Stimulated activated CD4-positive, alpha-beta T cell treated with anti-CD3 and anti-CD28 coated beads, Interleukin-12 subunit alpha, Interleukin-12 subunit beta, amount 100 ng/mL, for 48 hours (primary cell): ENCODE measurements at regions not wholly inside any gene's neighbourhood (a gene's known extent, or its start where the extent isn't known, plus 50 kb on each side); places are given as distances from the start of the nearest gene placed in this dataset.
"Not testable (repeated sequence)": the region's sequence is repeated elsewhere in the genome, so short reads cannot be mapped to it uniquely, and the experiment has no call there.

ENCODE experiments used
- DNase-seq, 3 donors: peaks; one replicate each; pipeline ENCODE4 v3.0.0-alpha.2; 2020; ENCODE audit warnings: low read depth in 2 of 3, low spot score in 1 of 3

DNA sequence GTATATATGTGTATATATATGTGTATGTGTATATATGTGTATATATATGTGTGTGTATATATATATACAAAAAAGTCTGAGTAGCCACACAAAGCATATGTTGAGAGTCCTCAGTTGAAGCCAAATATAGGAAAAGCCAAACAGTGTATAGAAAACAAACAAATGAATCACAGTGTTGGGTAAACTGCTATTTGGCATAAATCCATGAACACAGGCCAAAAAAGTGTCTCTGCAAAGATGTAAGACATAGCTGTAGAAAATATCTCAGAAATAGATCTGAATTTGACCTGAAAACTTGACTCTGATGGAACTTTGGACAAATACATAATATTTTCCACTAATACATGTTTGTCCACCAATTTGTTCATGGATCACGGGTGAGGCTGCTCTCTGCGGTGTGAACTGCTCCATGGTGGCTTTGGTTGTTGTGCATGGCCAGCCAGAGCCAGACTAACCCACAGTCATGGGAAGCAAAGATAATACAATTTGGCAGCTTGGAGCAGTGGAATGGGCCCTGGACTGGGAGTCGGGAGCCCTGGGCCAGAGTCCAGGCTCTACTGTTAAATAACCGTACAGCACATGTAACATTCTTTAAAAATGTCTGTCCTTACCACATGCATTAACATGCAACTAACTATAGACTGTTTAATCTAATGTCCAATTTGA lies 76.9 kb upstream of the EED start:
- DNase-seq = no peak

DNA sequence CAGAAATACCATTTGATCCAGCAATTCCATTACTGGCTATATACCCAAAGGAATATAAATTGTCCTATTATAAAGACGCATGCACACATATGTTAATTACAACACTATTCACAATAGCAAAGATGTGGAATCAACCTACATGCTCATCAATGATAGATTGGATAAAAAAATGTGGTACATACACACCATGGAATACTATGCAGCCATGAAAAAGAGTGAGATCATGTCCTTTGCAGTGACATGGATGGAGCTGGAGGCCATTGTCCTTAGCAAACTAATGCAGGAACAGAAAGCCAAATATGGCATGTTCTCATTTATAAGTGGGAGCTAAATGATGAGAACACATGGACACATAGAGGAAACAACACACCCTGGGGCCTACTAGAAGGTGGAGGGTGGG lies 78.3 kb upstream of the EED start:
- not testable (repeated sequence) for DNase-seq

DNA sequence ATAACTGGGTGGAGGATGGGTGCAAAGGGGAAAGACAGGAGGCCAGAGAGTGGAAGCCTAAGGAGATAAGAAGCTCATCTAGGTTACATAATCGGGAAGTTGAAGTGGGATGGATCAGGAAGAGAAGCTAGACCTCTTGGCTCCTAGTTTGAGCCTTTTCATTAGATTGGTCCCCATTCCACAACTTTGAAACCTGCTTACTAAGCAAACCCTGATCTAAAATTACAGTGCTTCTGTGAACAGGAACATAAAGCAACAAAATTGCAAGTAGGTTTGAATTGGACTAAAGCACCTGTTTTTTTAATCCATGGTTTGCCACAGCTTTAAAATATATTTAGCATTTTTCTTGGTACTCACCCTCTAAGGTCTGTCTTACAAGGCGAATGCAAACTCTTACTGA lies 80.4 kb upstream of the EED start:
- no peak for DNase-seq

DNA sequence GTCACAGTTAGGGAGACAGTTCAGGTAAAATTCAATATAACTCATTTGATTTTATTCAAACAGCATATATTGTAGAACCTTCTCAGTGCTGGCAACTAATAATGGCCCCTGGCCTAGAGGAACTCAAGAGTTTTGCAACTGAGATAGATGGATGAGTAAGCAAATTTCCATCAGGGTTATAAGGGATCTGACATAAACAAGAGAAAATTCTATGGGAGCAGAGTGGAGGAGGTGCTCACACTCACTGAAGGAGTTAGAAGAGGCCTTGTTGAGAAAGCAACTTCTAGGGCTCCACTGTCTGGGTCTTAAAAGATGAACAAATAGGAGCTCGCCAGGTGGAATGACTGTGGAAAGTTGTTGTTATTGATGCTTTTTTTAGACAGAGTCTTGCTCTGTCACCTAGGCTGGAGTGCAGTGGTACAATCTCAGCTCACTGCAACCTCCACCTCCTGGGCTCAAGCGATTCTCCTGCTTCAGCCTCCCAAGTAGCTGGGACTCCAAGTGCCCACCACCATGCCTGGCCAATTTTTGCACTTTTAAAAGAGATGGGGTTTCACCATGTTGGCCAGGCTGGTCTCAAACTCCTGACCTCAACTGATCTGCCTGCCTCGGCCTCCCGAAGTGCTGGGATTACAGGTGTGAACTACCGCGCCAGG lies 81.2 kb upstream of the EED start:
- DNase-seq = not testable (repeated sequence)

DNA sequence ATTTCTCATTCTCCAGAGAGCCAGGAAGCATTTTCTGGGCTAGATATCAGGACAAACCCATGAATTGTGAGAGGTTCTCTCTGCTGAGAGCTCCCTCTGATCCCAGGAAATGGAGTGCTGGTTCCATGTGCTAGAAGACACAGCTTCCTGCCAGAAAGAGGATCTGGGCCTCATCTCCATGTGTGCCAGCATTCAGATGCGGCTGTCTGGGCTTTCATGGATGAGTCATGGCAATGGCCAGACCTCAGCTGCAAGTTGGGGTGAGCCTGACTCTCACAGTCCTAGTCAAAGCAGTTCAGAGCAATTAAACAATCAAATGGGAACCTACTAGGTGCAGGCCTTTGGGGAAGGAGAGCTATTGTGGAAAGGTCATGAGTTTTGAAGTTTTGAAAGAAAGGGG lies 82.3 kb upstream of the EED start:
- no peak for DNase-seq

DNA sequence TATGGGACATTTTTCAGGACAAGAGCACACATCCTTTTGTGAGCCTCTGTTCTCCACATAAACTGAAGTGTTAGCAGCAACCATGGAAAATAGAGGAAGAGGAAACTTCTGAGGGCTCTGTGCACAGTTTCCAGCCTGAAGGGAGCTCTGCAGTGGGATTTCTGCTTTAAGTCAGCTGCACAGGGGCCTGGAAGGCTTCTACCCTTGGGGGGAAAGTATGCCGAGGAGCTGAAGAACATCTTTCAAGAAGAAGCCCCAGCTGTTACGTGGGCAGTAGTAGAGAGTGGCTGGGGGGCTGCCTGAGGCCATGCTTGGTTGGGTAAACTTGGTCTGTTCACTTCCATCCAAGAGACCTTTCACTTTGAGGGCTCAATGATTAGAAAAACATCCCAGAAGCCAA lies 82.7 kb upstream of the EED start:
- DNase-seq = no peak

DNA sequence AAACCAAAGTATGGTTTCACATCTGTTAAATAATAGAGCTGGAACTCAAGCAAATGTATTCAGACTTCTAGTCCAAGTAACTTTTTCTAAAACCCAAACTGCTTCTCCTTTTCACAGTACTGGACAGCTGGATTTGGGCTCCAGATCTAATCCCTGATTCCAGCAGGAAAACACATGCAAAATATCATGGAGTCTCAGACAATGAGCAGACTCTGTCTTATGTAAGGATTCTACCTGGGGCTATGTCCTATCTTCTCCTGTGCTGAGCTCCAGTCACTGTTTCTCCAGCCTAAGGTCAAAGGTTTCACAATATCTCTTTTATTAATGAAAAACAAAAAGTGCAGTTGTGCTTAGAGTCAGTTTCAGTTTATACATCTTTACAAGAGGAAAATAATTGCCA lies 83.2 kb upstream of the EED start:
- DNase-seq = no peak

DNA sequence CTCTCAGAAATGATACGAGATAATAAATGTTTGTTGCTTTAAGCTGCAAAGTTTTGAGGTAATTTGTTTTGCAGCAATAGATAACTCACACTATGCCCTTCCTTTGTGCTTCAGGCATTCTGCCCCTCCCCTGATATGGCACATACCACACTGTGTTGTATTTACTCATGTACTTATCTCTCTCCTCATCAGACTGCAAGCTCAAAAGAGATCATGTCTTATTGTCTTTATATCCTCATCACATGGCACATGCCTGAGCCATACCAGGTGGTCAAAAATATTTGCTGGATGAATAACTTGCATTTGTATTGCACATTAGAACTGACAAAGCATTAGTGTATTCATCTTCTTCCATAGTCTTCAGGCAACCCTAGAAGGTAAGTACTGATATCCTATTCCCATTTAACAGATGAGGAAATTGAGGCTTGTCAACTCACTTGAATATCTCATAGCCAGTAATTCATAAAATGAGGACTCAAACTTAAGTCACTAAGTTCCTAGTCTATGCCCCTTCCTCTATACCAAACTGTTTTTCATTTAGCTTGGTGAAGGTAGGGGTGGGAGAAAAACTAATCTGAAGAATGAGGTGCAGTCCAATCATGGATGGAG lies 83.9 kb upstream of the EED start:
- DNase-seq = no peak

DNA sequence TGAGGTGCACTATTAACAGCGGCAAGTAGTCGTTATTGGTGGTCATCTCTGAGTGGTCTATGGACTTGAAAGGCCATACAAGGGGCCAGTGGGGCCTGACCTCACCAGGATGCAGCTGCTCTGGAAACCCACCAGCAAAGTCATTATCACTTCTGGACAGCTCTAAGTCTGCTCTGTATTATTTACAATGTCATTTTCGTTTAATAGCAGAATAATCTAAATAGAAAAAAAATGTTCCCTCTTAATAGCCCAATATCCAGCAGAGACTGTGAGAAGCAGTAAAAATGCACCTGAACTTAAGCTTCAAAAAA lies 85.0 kb upstream of the EED start:
- DNase-seq = no peak

DNA sequence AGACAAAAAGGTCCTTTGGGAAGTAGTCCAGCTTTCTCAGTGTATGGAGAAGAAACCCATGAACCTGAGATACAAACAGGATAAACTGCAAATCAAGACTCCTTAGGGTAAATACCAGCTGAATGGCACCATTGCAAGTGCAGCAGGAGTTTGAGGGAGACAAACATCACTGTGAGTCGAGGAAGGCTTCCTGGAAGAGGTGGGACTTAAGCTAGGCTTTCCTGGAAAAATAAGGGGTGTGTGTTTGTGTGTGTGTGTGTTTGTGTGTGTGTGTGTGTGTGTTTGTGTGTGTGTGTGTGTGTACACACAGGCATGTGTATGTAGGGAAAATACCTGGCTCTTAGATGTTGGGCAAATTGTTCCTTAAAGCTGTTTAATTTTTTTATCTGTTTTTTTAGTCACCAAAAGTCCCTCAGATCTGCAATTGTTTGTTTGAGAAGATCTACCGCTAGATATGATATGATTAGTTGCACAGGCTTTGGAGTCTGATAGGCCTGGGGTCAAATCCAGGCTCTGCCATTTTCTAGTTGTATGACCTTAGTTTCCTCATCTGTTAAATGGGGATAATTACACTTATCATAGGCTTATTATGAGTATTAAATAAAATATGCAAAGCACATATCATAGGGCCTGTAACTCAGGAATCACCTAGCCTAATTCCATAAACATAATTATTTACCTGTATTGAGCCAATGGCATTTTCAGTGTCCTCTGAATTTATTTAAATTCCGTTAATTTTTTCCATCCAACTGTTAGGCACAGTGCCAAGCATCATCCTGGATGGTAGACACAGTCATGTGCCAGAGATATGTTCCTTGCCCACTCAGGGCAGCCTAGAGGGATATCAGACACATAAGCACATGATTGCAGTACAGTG lies 85.6 kb upstream of the EED start:
- DNase-seq = no peak

DNA sequence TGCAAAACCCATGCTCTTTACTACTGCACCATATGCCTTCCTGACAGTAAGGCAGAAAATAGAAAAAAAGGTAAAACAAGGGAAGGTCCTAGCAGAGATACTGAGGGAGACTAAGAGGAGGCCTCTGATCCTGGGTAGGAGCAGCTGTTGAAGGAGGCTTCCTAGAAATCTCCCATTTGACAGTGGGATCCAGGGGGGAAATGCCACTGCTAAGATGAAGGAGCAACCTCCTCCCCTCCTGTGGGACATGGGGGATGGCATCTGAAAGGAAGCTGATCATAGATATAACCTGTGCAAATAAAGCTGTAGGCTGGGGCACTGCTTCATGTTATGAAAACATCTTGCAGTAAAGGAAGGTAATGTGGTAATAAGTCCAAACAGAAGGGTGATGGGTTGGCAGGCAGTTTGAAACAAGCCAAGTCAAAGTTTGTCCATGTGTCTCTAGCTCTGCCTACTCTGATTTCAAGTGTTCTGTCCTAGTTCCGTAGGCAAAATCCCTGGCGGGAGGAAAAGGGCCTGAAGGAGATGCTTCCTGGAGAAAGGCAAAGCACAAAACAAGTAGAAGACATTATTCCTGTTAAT lies 86.7 kb upstream of the EED start:
- no peak for DNase-seq

DNA sequence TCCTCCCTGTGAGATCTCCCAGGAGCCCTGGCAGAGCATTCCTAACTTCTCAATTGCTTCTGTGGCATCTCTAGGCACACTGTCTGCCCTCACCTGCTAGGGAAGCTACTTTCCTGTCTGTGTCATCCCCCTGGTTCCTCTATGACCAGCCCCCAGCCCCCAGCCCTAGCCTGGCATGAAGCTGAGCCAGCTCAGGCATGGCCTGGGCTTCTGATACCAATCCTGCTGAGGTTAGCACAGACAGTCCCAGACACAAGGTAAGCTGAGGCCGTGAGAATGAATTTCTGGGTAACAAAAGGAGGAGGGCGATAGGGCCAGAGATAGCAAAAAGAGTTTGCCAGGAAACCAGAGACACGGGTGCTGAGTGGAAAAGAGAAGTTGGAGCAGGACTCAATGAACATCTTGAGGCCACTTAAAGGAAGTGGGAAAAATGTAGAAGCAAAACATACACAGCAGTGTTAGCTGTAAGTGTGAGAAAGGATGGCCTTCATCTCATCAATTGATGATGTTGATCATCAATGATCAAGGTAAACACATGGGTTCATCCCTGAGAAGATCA lies 87.6 kb upstream of the PICALM start:
- no peak for DNase-seq

DNA sequence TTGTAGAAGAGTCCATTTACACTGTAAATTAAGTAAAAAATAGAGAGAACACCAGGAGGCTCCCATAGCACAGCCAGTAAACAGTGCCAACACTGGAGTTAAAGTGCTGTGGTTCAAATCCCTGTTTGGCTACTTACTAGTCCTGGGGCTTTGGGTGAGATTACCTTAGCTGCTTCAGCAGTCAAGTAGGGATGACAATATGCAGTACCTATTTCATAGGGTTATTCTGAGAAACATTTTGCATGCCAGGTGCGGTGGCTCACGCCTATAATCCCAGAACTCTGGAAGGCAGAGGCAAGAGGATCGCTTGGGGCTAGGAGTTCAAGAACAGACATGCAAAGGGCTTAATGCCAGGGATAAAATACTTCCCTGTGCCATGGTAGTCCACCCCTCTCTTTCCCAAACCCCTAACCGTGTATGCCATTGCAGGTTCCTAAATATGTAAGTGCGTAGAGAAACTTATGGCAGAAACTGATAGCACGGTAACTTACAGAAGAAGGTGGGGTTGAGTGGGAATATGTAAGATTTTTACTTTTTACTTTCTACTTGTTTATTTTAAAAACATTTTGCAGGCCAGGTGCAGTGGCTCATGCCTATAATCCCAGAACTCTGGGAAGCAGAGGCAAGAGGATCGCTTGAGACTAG lies 86.4 kb upstream of the PICALM start:
- DNase-seq = no peak

DNA sequence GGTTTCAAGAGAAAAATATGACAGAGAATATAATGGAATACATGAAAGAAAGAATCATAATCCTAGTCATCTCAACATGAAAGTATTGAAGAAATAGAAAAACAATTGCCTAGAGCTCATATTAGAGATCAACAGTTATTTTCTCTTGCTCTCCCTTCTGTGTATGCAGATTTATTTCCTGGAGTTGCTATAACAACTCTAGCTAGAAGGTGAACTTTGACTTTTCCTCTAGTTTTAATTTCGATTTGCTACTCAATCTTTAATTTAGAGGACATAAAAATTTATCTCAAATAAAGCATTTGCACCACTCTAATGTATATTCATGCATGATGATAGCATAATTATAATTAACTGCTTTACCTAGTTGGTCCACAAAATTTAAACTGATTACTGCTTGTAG lies 84.6 kb upstream of the PICALM start:
- DNase-seq = no peak

DNA sequence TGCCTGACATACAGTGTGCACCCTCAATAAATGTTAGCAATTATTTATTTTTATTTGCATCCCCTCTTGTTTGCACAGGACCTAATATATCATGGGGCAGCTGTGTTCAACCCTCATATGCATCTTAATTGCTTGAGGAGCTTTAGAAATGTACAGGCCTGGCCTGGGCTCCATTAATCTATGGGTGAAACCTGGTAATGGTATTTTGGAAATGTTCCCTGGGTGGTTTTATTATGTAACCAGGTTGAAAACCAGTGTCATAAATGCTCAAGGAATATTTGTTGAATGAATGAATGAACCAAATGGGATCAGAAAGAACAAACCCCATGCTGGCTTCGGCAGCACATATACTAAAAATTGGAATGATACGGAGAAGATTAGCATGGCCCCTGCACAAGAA lies 84.0 kb upstream of the PICALM start:
- no peak for DNase-seq

DNA sequence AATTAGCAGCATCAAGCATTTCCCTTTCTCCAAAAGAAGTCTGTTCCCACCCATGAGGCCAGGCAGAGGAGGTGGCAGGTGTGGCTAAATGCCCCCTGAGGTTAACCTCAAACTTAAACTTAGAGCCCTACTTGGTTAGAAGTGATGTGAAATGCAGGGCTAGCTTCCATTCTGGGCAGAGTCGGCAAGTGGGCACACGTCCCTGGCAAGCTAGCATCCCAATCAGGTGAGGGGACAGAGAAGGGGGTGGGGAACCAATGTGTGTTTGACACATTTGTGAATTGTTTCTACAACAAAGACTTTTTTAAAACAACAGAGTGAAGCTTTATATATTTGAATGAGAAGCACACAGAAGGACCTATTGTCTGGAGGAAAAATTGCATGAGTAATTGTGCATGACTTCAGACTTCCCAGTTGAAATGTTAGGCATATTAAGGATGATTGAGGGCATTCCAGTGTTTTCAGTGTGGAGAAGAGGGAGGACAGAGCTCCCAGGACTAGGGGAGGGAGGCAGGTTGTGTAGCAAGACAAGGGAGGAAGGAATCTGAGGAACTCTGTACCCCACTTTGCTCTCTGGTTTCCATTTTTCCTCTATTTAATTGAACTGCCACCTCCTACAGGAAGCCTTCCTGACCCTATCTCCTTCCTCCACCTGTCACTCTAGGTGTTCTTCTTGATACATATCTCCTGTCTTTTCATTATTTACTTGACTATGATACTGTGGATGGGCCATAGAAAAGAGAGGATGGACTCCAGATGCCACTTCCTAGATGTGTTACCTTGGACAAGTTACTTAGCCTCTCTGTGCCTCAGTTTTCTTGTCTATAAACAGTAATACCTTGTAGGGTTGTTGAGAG lies 83.3 kb upstream of the PICALM start:
- no peak for DNase-seq

DNA sequence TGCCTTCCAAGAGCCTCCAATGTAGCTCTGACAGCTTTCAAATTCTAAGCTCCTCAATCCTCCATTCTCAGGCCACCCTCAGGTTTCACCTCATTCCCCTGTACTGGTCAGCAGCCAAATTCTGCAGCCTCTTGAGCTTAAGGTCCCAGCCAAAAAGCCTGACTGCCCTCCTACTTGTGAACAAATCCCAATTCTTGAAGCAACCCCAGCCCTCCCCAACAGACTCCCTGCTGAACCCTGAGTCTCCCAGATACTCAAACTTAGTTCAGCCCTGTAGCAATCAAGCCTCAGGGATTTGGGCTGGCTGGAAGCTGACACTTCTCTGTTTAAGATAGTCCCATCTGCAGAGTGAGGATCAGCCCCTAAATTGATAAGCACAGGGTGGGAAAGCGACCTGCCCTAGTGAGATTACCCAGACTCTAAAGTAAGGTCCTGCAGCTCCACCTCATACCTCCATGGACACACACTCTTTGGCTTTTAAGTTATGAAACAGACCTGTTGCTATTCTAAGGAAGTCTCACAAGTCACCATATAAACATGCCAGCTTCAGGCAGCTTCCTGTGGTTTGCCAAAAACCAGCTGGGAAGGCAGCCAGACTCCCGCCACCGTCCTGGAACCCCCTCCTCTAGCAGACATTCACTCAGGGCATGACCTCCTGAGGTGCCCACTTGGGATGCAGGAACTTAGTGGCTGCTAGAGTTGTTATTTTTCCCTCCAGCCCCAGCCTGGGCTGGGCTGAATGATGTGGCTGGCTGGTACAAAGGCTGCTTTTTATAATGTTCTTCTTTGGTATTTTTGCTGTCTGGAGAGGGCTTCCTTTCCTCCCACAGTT lies 82.5 kb upstream of the PICALM start:
- no peak for DNase-seq

DNA sequence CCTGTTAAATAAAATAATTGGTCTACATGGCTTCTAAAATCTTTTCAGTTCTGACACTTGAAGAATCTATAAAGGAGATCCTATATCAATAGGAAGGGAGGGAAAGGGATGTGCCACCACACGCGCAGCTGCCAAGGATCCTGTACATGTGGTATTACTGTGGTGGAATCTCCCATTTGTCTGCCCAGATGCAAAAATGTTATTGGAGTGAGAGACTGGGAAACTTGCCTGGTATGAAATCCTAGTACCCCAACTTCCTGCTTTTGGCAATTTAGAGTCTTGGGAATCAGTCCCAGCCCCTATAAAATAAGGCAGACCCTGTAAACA lies 81.9 kb upstream of the PICALM start:
- no peak for DNase-seq

DNA sequence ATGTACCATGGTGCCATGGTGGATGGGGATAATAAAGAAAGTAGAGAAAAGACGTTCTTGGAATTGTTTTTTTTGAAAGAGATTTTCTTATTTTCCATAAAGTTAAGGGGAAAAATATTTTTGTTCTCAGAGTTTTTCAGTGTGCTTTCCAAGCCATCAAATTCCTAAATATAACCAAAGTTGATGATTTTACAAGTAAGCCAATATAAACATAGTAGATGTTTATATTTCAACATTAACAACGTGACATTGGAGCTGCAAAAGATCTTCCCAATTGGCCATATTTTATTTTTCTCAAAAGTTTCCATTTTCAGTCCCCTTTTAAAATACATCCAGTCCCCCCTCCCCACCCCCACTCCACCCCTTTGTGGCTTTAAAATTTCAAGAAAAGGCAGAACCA lies 80.9 kb upstream of the PICALM start:
- no peak for DNase-seq
